ENCODE measurements at regions not wholly inside any gene's neighbourhood (a gene's known extent, or its start where the extent isn't known, plus 50 kb on each side); places are given as distances from the start of the nearest gene placed in this dataset.

- TF ChIP-seq CTCF (IDR thresholded peaks at IDR 0.05) (no peak), POLR2A (IDR thresholded peaks at IDR 0.05) (no peak)
Observed at GRCh38 chr4:62914758-62915157, 1494.5 kb downstream of the TECRL start.

Measured in Peyer's patch (tissue), 4 donors.